ENCODE measurements at regions not wholly inside any gene's neighbourhood (a gene's known extent, or its start where the extent isn't known, plus 50 kb on each side); places are given as distances from the start of the nearest gene placed in this dataset.

DNA sequence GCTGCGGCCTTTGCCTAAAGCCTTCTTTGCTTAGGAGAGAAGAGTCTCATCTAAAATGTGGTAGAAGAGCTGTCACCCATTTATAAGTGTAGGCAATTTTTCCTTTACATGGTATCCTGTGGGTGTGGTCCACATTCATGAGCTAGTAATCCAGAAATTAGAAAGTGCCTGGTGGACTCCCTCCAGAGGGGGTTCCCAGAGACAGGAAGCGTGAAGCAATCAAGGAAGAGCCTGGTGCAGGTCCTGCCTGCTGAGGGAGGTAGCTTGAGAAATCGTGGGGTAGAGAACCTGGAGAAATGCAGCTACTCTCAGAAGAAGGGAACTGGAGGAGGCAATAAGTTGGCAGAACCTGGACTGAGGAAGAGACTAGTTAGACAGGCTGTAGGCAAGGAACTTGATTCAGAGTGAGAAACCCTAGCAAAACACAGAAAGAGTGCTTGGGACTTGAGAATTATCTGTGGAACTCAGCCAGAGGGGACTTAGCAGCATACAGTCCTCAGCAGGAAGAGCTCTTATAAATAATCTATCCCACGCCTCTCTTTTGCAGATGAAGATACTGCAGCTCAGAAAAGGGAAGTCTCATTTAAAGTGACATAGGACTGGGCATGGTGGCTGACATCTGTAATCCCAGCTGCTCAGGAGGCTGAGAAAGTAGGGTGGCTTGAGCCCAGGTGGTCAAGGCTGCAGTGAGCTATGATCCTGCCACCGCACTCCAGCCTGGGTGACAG lies 182.4 kb upstream of the CCND2 start:
- TF ChIP-seq ZC3H4 (CRISPR knock-in tag; IDR thresholded peaks at IDR 0.05; ENCODE audit: borderline replicate concordance) (no peak), ZNF180 (CRISPR knock-in tag; IDR thresholded peaks at IDR 0.05; ENCODE audit: borderline replicate concordance, low read depth) (no peak), ZNF224 (CRISPR knock-in tag; IDR thresholded peaks at IDR 0.05) (no peak), ZNF292 (CRISPR knock-in tag; IDR thresholded peaks at IDR 0.05; ENCODE audit: borderline replicate concordance, low read depth) (no peak), EZH2 (conservative IDR thresholded peaks at IDR 0.05; ENCODE audit: low read depth, low read length) (no peak)
